IPS DF 4.7 (cell line): ENCODE measurements at regions not wholly inside any gene's neighbourhood (a gene's known extent, or its start where the extent isn't known, plus 50 kb on each side); places are given as distances from the start of the nearest gene placed in this dataset.

Source experiments
- DNase-seq: peaks from one replicate; pipeline ENCODE4 v3.0.0-alpha.2; 2013; ENCODE audit warnings: low spot score; ENCODE audit errors: extremely low read depth

- no peak for DNase-seq
Observed at GRCh38 chr5:147168578-147169327, 66.1 kb upstream of the STK32A start.

- no peak for DNase-seq
Observed at GRCh38 chr5:147169399-147169798, 65.4 kb upstream of the STK32A start.

- no peak for DNase-seq
Observed at GRCh38 chr5:147169901-147170300, 64.9 kb upstream of the STK32A start.

GRCh38 chr5:147170603-147171002, 64.2 kb upstream of the STK32A start:
- no peak for DNase-seq

- no peak for DNase-seq
Observed at GRCh38 chr5:147174671-147175265, 60.1 kb upstream of the STK32A start.

- no peak for DNase-seq
Observed at GRCh38 chr5:147175516-147176097, 59.2 kb upstream of the STK32A start.

GRCh38 chr5:147176422-147176821, 58.4 kb upstream of the STK32A start:
- no peak for DNase-seq

- no peak for DNase-seq
Observed at GRCh38 chr5:147177125-147177840, 57.5 kb upstream of the STK32A start.

GRCh38 chr5:147179562-147180147, 55.2 kb upstream of the STK32A start:
- DNase-seq = no peak

- DNase-seq = no peak
Observed at GRCh38 chr5:147180751-147181150, 54.1 kb upstream of the STK32A start.
